SK-N-SH treated with all-trans-retinoic acid at 6 μM for 48 hours (cell line): ENCODE measurements at regions not wholly inside any gene's neighbourhood (a gene's known extent, or its start where the extent isn't known, plus 50 kb on each side); places are given as distances from the start of the nearest gene placed in this dataset.

Experiments
- BACH2 ChIP-seq: fragments of 250-450 bp; sonication (Bioruptor Pico); IDR thresholded peaks from 2 replicates; pipeline ENCODE4 v1.9.0; 2021; ENCODE audit warnings: mild to moderate bottlenecking, borderline replicate concordance
- ZFP3 ChIP-seq: fragments of 250-450 bp; sonication (Bioruptor Pico); IDR thresholded peaks from 2 replicates; pipeline ENCODE4 v1.5.0; 2020; ENCODE audit warnings: mild to moderate bottlenecking, moderate library complexity
- ZNF70 ChIP-seq: fragments of 450-650 bp; formaldehyde crosslinking; IDR thresholded peaks from 2 replicates; pipeline ENCODE4 v1.5.0; 2020; ENCODE audit warnings: mild to moderate bottlenecking, moderate library complexity
- ZNF8 ChIP-seq: fragments of 450-650 bp; formaldehyde crosslinking; IDR thresholded peaks from 2 replicates; pipeline ENCODE4 v1.5.0; 2020; ENCODE audit warnings: mild to moderate bottlenecking, moderate library complexity
- TF ChIP-seq, protein P1 (sequence below): fragments of 250-450 bp; sonication (Bioruptor Pico); IDR thresholded peaks from 2 replicates; pipeline ENCODE4 v1.8.0; 2020; ENCODE audit warnings: mild to moderate bottlenecking, moderate library complexity, borderline replicate concordance
- TF ChIP-seq, protein P2 (sequence below): fragments of 250-450 bp; sonication (Bioruptor Pico); IDR thresholded peaks from 2 replicates; pipeline ENCODE4 v1.5.0; 2020; ENCODE audit warnings: mild to moderate bottlenecking, moderate library complexity

- TF ChIP-seq ZNF70 (CRISPR knock-in tag) (no peak), ZNF8 (no peak), ZFP3 (no peak), BACH2 (CRISPR knock-in tag) (no peak)
- TF ChIP-seq, protein P1, sequence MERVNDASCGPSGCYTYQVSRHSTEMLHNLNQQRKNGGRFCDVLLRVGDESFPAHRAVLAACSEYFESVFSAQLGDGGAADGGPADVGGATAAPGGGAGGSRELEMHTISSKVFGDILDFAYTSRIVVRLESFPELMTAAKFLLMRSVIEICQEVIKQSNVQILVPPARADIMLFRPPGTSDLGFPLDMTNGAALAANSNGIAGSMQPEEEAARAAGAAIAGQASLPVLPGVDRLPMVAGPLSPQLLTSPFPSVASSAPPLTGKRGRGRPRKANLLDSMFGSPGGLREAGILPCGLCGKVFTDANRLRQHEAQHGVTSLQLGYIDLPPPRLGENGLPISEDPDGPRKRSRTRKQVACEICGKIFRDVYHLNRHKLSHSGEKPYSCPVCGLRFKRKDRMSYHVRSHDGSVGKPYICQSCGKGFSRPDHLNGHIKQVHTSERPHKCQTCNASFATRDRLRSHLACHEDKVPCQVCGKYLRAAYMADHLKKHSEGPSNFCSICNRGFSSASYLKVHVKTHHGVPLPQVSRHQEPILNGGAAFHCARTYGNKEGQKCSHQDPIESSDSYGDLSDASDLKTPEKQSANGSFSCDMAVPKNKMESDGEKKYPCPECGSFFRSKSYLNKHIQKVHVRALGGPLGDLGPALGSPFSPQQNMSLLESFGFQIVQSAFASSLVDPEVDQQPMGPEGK, result no peak
- TF ChIP-seq, protein P2, sequence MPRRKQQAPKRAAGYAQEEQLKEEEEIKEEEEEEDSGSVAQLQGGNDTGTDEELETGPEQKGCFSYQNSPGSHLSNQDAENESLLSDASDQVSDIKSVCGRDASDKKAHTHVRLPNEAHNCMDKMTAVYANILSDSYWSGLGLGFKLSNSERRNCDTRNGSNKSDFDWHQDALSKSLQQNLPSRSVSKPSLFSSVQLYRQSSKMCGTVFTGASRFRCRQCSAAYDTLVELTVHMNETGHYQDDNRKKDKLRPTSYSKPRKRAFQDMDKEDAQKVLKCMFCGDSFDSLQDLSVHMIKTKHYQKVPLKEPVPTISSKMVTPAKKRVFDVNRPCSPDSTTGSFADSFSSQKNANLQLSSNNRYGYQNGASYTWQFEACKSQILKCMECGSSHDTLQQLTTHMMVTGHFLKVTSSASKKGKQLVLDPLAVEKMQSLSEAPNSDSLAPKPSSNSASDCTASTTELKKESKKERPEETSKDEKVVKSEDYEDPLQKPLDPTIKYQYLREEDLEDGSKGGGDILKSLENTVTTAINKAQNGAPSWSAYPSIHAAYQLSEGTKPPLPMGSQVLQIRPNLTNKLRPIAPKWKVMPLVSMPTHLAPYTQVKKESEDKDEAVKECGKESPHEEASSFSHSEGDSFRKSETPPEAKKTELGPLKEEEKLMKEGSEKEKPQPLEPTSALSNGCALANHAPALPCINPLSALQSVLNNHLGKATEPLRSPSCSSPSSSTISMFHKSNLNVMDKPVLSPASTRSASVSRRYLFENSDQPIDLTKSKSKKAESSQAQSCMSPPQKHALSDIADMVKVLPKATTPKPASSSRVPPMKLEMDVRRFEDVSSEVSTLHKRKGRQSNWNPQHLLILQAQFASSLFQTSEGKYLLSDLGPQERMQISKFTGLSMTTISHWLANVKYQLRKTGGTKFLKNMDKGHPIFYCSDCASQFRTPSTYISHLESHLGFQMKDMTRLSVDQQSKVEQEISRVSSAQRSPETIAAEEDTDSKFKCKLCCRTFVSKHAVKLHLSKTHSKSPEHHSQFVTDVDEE (CRISPR knock-in tag), result no peak
Measured at GRCh38 chr11:26017903-26018302, 314.0 kb upstream of the ANO3 start.
